IPS DF 4.7 (cell line): ENCODE measurements at regions not wholly inside any gene's neighbourhood (a gene's known extent, or its start where the extent isn't known, plus 50 kb on each side); places are given as distances from the start of the nearest gene placed in this dataset.
"Not testable (repeated sequence)": the region's sequence is repeated elsewhere in the genome, so short reads cannot be mapped to it uniquely, and the experiment has no call there.

Experiments used
- DNase-seq: peaks from one replicate; pipeline ENCODE4 v3.0.0-alpha.2; 2013; ENCODE audit warnings: low spot score; ENCODE audit errors: extremely low read depth

- no peak for DNase-seq
These were observed 67.9 kb downstream of the TTLL2 start for GRCh38 chr6:167392631-167393316.

DNA sequence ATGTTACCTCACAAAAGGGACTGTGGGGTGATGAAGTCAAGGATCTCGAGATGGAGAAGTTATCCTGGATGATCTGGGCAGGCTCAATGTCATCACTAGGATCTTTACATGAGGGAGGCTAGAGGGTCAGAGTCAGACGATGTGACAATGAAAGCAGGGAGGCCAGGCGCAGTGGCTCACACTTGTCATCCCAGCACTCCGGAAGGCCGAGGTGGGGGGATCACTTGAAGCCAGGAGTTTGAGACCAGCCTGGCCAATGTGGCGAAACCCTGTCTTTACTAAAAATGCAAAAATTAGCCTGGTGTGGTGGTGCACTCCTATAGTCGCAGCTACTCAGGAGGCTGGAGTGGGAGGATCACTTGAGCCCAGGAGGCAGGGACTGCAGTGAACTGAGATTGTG is 68.8 kb downstream of the TTLL2 start:
- no peak for DNase-seq

DNA sequence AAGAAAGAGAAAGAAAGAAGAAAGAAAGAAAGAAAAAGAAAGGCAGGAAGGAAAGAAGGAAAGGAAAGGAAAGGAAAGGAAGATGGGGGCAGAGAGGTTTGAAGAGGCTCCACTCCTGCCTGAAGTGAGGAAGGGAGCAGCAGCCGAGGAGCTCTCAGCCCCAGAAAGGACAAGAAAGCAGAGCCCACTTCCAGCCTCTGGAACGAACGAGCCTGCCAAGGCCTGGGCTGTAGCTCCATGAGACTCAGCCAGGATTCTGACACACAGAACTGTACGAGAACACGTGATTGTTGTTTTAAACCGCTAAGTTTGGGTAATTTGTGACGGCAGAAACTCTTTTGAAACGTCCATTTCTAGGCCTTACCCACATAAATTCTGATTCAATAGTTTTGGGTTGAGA is 69.5 kb downstream of the TTLL2 start:
- no peak for DNase-seq

DNA sequence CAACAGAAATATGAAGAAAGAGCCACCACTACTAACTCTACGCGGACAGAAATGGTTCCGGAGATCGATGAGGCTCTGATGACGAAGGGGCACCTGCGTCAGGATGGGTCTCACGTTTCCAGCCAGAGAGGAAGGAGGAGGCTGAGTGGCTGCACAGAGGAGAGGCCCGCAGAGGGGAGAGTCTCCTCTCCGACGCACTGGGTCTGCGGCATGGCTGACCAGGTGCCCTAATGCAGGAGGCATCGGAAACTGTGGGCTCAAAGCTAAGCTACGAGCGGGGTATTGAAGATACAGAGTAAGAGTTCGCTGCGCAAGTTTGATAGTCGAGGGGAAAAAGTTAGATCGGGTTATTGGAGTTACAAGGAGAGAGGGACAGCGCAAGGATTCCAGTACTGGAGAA is 69.9 kb downstream of the TTLL2 start:
- no peak for DNase-seq

GRCh38 chr6:167396068-167396658 is 71.3 kb downstream of the TTLL2 start:
- DNase-seq: no peak

- no peak for DNase-seq
These were observed 72.0 kb downstream of the TTLL2 start for GRCh38 chr6:167396659-167397490.

- no peak for DNase-seq
These were observed 72.8 kb downstream of the TTLL2 start for GRCh38 chr6:167397712-167398111.

DNA sequence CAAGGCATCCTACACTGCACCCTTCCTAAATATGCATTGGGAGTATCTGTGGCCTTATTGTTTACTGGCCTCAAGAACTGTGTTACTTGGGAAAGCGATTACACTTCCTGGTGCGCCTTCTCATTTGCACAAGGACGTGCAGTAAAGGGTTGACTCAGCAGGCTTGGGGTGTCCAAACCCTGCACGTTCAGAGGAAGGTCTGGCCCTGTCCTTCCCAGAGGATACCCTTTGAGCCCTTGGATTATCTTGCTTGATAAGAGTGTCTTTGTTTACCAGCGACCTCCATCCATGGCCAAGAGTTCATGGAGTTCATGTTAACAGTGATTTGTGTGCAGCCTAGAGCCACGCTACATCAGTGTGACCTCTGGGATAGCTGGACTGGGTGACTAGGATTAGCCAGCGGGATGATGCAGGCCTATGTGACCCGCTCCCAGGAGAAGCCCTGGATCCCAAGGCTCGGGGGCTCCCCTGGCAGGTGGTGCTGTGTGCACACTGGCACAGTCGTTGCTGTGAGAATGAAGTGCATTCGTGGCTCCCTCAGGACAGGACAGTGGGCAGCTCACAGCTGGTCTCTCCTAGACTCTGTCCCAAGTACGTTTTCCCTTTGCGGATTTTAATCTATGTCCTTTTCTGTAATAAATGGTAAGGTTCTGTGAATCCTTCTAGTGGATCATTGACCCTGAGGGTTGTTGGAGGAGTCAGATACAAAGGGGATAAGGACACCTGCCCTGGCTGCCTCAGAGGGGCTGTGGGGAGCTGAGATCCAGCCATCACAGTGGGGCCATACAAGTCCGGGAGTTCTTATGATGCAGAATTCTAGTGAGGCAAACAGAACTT is 73.5 kb downstream of the TTLL2 start:
- no peak for DNase-seq

DNA sequence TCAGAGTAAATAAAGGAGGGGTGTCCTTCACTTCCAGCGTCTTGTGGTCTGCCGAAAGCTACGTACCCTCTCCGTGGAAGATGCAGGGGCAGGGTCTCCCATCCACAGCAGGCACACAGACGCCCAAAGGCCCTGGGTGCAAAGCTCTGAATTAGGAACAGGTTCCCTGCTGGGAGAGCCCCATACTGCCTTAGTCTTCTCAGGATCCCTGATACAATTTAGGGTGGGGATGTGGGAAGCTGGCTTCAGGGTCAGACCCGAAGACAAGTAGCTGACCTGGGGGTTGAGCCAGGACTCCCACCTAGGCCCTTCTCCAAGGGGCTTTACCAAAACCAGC is 74.1 kb downstream of the TTLL2 start:
- DNase-seq: no peak

GRCh38 chr6:167399599-167399998 is 74.7 kb downstream of the TTLL2 start:
- no peak for DNase-seq

GRCh38 chr6:167400482-167401138 is 75.7 kb downstream of the TTLL2 start:
- DNase-seq: no peak

DNA sequence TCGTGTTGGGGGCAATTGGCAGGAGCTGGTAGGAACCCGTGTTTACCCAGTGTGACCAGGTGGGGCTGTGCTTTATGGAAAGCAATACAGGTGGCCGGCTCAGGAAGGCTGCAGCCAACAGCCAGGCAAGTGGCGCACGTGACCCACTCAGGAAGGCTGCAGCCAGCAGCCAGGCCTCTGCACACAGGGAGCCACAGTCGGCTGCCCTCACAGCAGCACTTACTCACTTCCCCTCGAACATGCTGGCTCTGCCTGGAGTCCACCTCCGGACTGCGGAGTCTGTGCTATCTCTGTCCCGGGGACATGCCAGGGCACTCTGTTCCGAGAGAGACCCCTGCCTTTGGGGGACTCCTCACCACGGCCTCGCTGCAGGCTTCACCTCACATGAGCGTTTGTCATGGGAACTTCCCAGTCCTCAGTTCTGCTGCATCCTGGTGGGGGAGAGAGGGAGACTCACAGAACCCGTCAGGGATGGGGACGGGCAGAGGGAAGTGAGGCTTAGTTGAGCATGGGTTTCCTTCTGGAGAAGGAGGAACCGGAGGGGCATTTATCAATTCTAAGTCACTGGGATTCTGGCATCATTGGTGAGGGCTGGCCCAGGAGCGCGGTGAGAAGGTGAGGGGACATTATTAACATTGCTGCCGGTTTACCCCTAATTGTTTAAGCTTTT is 76.8 kb downstream of the TTLL2 start:
- DNase-seq: no peak

- DNase-seq: no peak
These were observed 77.4 kb downstream of the TTLL2 start for GRCh38 chr6:167402195-167402686.

- DNase-seq: no peak
These were observed 78.5 kb downstream of the TTLL2 start for GRCh38 chr6:167403427-167403826.

DNA sequence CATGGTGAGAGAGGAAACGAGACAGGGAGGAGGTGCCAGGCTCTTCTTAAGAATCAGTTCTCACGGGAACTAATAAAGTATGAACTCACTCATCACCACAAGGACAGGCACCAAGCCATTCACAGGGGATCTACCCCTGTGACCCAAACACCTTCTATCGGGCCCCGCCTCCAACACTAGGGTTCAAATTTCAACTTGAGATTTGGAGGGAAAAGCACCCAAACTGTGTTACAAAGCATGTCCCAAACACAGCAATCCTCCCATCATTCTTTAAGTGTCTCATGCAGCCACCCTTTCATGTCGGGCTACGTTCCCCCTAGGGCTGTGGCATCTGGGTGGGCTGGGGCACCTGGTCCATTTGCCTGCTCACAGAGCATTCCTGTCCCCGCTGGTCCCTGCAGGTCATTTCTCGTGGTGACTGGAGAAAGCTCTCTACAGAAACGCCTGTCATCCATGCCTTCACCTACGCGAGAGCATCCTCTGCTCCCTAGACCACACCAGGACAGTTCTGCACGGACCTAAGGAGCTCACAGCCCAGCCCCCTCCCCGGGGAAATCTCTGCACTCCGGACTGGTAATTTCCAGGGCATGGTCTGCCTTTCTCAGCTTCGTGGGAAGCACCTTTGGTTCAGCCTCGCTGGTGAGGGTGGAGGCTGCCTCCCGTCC is 79.6 kb downstream of the TTLL2 start:
- DNase-seq: no peak

DNA sequence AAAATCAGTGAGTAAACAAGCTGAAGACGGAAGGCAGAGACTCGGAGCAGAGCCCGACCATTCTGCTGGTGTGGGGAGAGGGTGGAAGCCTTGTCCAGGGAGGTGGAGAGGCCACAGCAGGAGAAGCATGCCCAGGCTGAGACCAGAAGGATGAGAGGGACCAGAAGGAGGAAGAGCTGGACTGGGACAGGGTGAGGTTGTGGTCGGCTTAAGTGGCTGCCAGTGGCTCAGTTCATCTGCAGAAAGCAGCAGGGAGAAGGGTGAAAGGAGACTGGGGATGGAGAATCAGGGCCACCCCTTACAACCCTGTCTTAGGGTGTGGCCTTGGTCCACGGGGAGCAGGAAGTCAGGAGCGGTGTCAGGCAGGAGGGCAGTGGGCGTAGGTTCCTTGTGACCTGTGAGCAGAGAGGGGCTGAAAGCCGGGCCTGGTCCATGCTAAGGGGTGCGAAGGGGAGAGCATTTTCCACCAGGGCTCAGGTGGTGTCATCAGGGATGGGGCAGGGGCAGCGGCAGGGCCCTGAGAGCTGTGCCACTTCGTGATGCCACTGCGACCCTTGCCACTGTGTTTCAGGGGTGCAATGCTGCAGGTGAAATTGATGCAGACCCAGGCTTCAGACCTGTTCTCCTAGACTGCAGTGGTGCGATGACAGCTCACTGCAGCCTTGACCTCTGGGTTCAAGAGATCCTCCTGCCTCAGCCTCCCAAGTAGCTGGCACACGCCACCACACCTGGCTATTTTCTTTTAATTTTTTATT is 81.1 kb downstream of the TTLL2 start:
- DNase-seq: no peak

- DNase-seq: not testable (repeated sequence)
These were observed 81.8 kb downstream of the TTLL2 start for GRCh38 chr6:167406533-167407238.

DNA sequence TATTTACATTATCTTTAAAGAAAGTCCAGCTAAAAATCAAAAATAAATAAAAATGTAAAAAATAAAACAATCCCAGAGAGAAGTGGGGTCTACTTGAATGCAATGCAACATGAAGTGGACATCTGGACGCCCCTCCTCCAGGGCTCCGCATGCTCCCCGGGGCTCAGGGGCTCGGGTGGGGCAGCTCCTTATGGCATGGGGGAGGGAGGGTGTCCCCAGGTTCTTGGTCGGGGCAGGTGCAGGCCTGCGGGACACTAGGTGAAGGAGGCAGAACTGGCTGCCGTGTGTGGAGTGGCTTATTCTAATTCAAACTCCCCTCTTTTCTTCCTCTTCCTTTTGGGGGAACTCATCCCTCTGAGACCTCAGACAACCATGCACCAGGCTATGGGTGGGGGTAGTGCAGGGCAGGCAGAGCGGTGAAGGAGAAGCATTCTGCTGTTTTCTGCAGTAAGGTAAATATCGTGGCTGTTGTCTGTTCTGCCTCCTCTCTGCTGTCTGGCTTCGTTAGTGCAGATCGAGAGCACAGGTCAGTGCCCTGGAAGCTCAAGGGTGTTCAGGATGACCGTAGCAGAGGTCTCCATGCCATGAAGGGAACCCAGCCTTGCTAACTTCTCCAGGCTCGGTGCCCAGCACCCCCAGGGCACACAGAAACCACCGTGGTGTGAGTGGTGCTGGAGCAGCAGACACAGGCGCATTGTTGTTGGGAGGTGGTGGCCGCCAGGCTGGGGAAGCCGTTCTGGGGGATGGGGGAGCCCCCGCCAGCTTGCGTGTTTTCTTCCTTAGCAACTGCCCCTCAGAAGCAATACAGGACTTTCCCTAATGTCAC is 82.6 kb downstream of the TTLL2 start:
- no peak for DNase-seq
